Large intestine (tissue), 3 donors: ENCODE measurements at regions not wholly inside any gene's neighbourhood (a gene's known extent, or its start where the extent isn't known, plus 50 kb on each side); places are given as distances from the start of the nearest gene placed in this dataset.
A peak's percentile ranks its signal among the peaks of the same experiment; 100 is the strongest.

Experiments used
- DNase-seq, 2 donors: peaks; one replicate each; pipeline versions ENCODE4 v3.0.0 to v3.0.0-alpha.2; 2013
- H3K27ac ChIP-seq: one replicate; pipeline ENCODE4 v1.5.1; 2013; ENCODE audit warnings: low read length
- H3K27me3 ChIP-seq: 2 replicates; pipeline ENCODE4 v1.6.1; 2013; ENCODE audit warnings: low read length; ENCODE audit not compliant: control insufficient read depth, insufficient read depth
- H3K36me3 ChIP-seq: 2 replicates; pipeline ENCODE4 v1.6.1; 2013; ENCODE audit warnings: low read length; ENCODE audit not compliant: control insufficient read depth, insufficient read depth
- H3K4me1 ChIP-seq: one replicate; pipeline ENCODE4 v1.6.1; 2013; ENCODE audit warnings: low read length; ENCODE audit not compliant: control insufficient read depth, insufficient read depth
- H3K4me3 ChIP-seq: one replicate; pipeline ENCODE4 v1.5.1; 2013; ENCODE audit warnings: low read length
- H3K9me3 ChIP-seq: one replicate; pipeline ENCODE4 v1.6.1; 2013; ENCODE audit warnings: mild to moderate bottlenecking, low read depth, low read length, moderate library complexity; ENCODE audit not compliant: control insufficient read depth
- WGBS: methylation state at CpG from one replicate; pipeline ENCODE4 v1.1.5; 2013; ENCODE audit warnings: low lambda C conversion rate; ENCODE audit not compliant: insufficient coverage; 5-methylcytosine and 5-hydroxymethylcytosine counted together

- no peaks in the 10 kb centered on the region for H3K27me3 ChIP-seq
- H3K27ac ChIP-seq: no peak overlapping the region
- H3K36me3 ChIP-seq: no peaks in the 10 kb centered on the region
- H3K9me3 ChIP-seq: no peaks in the 10 kb centered on the region
- no peak overlapping the region for H3K4me3 ChIP-seq
- no CpG with 5 or more reads among the region's 5 CpGs for WGBS
- DNase-seq: no peak
- peaks cover 9% of the 10 kb centered on the region for H3K4me1 ChIP-seq
Measured at GRCh38 chr13:106987427-106987785, 419.5 kb upstream of the ARGLU1 start.

- Histone ChIP-seq H3K27ac (no peak overlapping the region), H3K4me3 (no peak overlapping the region), H3K36me3 (no peaks in the 10 kb centered on the region), H3K9me3 (no peaks in the 10 kb centered on the region), H3K27me3 (no peaks in the 10 kb centered on the region), H3K4me1 (peaks cover 9% of the 10 kb centered on the region)
- WGBS: 32% methylated on average over 3 of the region's 10 CpGs
- DNase-seq: peak; percentile 35 to 50
Measured at GRCh38 chr13:106986687-106987426, 418.9 kb upstream of the ARGLU1 start.

- DNase-seq: peak; percentile 38 to 65
Measured at GRCh38 chr13:106986033-106986484, 418.1 kb upstream of the ARGLU1 start.

GRCh38 chr13:106985481-106985880 lies 417.5 kb upstream of the ARGLU1 start:
- H3K27ac ChIP-seq: no peak overlapping the region
- H3K36me3 ChIP-seq: no peaks in the 10 kb centered on the region
- WGBS: 35% methylated on average over 2 of the region's 3 CpGs
- H3K4me3 ChIP-seq: no peak overlapping the region
- no peaks in the 10 kb centered on the region for H3K9me3 ChIP-seq
- H3K4me1 ChIP-seq: peaks cover 9% of the 10 kb centered on the region
- no peaks in the 10 kb centered on the region for H3K27me3 ChIP-seq
- no peak for DNase-seq

More at GRCh38 chr13:106986033-106986484, 418.1 kb upstream of the ARGLU1 start:
- H3K4me3 ChIP-seq: no peak overlapping the region
- H3K27me3 ChIP-seq: no peaks in the 10 kb centered on the region
- peak overlapping the region; percentile 26 for H3K27ac ChIP-seq
- peaks cover 9% of the 10 kb centered on the region for H3K4me1 ChIP-seq
- WGBS: no CpG with 5 or more reads among the region's 7 CpGs
- no peaks in the 10 kb centered on the region for H3K36me3 ChIP-seq
- no peaks in the 10 kb centered on the region for H3K9me3 ChIP-seq

GRCh38 chr13:106981051-106981450 lies 413.1 kb upstream of the ARGLU1 start:
- Histone ChIP-seq H3K27ac (no peak overlapping the region), H3K4me1 (peaks cover 4% of the 10 kb centered on the region), H3K4me3 (no peak overlapping the region), H3K36me3 (no peaks in the 10 kb centered on the region), H3K9me3 (no peaks in the 10 kb centered on the region), H3K27me3 (no peaks in the 10 kb centered on the region)
- no peak for DNase-seq
- no CpG with 5 or more reads among the region's 2 CpGs for WGBS

- H3K36me3 ChIP-seq: no peaks in the 10 kb centered on the region
- H3K4me1 ChIP-seq: no peaks in the 10 kb centered on the region
- no peak overlapping the region for H3K4me3 ChIP-seq
- 100% methylated on average over 1 of the region's 1 CpG for WGBS
- no peaks in the 10 kb centered on the region for H3K27me3 ChIP-seq
- DNase-seq: no peak
- no peak overlapping the region for H3K27ac ChIP-seq
- H3K9me3 ChIP-seq: no peaks in the 10 kb centered on the region
Measured at GRCh38 chr13:106967391-106967790, 399.5 kb upstream of the ARGLU1 start.

GRCh38 chr13:106963151-106963550 lies 395.2 kb upstream of the ARGLU1 start:
- WGBS: no CpG with 5 or more reads among the region's 2 CpGs
- Histone ChIP-seq H3K9me3 (no peaks in the 10 kb centered on the region), H3K27ac (no peak overlapping the region), H3K36me3 (no peaks in the 10 kb centered on the region), H3K4me3 (no peak overlapping the region), H3K27me3 (no peaks in the 10 kb centered on the region), H3K4me1 (peaks cover 6% of the 10 kb centered on the region)
- no peak for DNase-seq

- no peaks in the 10 kb centered on the region for H3K9me3 ChIP-seq
- no CpG with 5 or more reads among the region's 2 CpGs for WGBS
- H3K27ac ChIP-seq: no peak overlapping the region
- H3K4me1 ChIP-seq: peaks cover 17% of the 10 kb centered on the region
- DNase-seq: no peak
- H3K4me3 ChIP-seq: no peak overlapping the region
- H3K27me3 ChIP-seq: no peaks in the 10 kb centered on the region
- no peaks in the 10 kb centered on the region for H3K36me3 ChIP-seq
Measured at GRCh38 chr13:106961651-106962050, 393.7 kb upstream of the ARGLU1 start.

GRCh38 chr13:106961216-106961615 lies 393.3 kb upstream of the ARGLU1 start:
- DNase-seq: no peak
- Histone ChIP-seq H3K4me1 (peaks cover 20% of the 10 kb centered on the region), H3K27me3 (no peaks in the 10 kb centered on the region), H3K36me3 (no peaks in the 10 kb centered on the region), H3K4me3 (no peak overlapping the region), H3K9me3 (no peaks in the 10 kb centered on the region), H3K27ac (no peak overlapping the region)
- WGBS: no CpG with 5 or more reads among the region's 1 CpG

- H3K27ac ChIP-seq: no peak overlapping the region
- H3K9me3 ChIP-seq: peaks cover 3% of the 10 kb centered on the region
- H3K4me3 ChIP-seq: no peak overlapping the region
- H3K27me3 ChIP-seq: no peaks in the 10 kb centered on the region
- 33% methylated on average over 1 of the region's 3 CpGs for WGBS
- H3K4me1 ChIP-seq: peaks cover 20% of the 10 kb centered on the region
- peak; percentile 35 to 76 for DNase-seq
- no peaks in the 10 kb centered on the region for H3K36me3 ChIP-seq
Measured at GRCh38 chr13:106958621-106959048, 390.7 kb upstream of the ARGLU1 start.

- peaks cover 9% of the 10 kb centered on the region for H3K4me1 ChIP-seq
- H3K9me3 ChIP-seq: no peaks in the 10 kb centered on the region
- H3K36me3 ChIP-seq: no peaks in the 10 kb centered on the region
- WGBS: 100% methylated on average over 2 of the region's 3 CpGs
- no peaks in the 10 kb centered on the region for H3K27me3 ChIP-seq
- no peak overlapping the region for H3K4me3 ChIP-seq
- no peak overlapping the region for H3K27ac ChIP-seq
- no peak for DNase-seq
Measured at GRCh38 chr13:106942563-106942962, 374.6 kb upstream of the ARGLU1 start.
